Nucleus accumbens (tissue), 56 donors: ENCODE measurements at regions not wholly inside any gene's neighbourhood (a gene's known extent, or its start where the extent isn't known, plus 50 kb on each side); places are given as distances from the start of the nearest gene placed in this dataset.

Experiments
- DNase-seq, 56 donors: peaks; one replicate each; lab custom pipeline; 2025; lab: John Stamatoyannopoulos, UW

GRCh38 chr13:31674051-31674450 is 65.3 kb upstream of the RXFP2 start:
- no peak for DNase-seq

DNA sequence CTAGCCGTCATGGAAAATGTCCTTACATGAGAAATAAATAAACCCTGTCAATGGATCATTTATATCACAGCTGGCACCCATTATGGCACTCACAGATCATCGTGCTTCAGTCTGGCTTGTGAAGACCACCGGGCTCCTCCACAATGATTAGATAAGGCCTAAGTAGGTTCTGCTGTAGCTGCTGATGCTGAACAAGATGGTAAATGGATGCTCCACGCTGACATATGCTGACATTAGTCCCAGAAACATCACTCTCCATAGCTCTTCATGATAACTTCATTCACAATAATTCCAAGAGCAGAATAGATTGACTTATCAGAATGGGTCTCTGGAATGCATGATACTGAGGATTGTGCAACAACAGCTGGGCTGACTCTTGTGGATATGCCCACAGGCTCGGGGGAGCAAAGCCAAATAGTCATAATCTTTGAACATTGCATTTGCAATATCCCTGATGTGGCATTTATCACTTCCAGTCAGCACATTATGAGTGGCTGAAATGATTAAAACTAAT is 63.8 kb upstream of the RXFP2 start:
- no peak for DNase-seq

DNA sequence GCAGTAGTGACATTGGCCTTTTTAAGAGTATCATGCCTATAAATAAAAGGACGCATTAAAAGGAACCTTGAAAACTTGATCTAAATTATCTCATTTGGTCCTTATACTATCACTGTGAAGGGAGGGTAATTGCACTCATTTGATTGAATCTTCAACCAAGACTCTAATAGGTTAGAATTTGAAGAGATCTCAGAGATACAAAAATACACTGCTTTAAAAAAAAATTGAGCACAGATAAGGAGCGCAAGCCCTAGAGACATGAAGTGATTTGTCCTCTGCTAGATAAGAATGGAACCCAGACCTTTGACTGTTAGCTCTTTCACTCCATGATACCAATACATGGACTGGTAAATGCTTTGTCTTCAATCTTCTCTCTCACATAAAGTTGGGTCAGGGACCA is 58.2 kb upstream of the RXFP2 start:
- no peak for DNase-seq

GRCh38 chr13:31684466-31684865 is 54.9 kb upstream of the RXFP2 start:
- DNase-seq = no peak

GRCh38 chr13:31686670-31687425 is 52.5 kb upstream of the RXFP2 start:
- no peak for DNase-seq
